Activated CD4-positive, alpha-beta T cell treated with anti-CD3 and anti-CD28 coated beads, Interleukin-2, amount 10 ng/mL, durations not matched to agents 7 days and 5 days (primary cell): ENCODE measurements at regions not wholly inside any gene's neighbourhood (a gene's known extent, or its start where the extent isn't known, plus 50 kb on each side); places are given as distances from the start of the nearest gene placed in this dataset.

ENCODE experiments used
- CTCF ChIA-PET: fragments of 350-600 bp; sonication (Branson Sonifier 250); formaldehyde crosslinking; loops from one replicate; lab custom pipeline; 2021; ENCODE audit warnings: antibody characterized with exemption; lab: Charles Lee
- POLR2A ChIA-PET: fragments of 350-600 bp; sonication (Branson Sonifier 250); formaldehyde crosslinking; loops from one replicate; lab custom pipeline; 2021; ENCODE audit warnings: antibody characterized with exemption; lab: Charles Lee
- DNase-seq: peaks from one replicate; pipeline ENCODE4 v3.0.0-alpha.2; 2020
- H3K27ac Mint-ChIP-seq: one replicate; pipeline ENCODE4 v1.8.0; 2021; ENCODE audit warnings: mild to moderate bottlenecking, moderate library complexity, mixed read lengths
- H3K27me3 Mint-ChIP-seq: one replicate; pipeline ENCODE4 v1.8.0; 2021; ENCODE audit warnings: mixed read lengths
- H3K36me3 Mint-ChIP-seq: one replicate; pipeline ENCODE4 v1.8.0; 2021; ENCODE audit warnings: low read depth, mixed read lengths
- H3K4me1 Mint-ChIP-seq: one replicate; pipeline ENCODE4 v1.8.0; 2021; ENCODE audit warnings: mixed read lengths
- H3K4me3 Mint-ChIP-seq: one replicate; pipeline ENCODE4 v1.8.0; 2021; ENCODE audit warnings: mild to moderate bottlenecking, moderate library complexity, mixed read lengths
- H3K9me3 Mint-ChIP-seq: one replicate; pipeline ENCODE4 v1.8.0; 2021; ENCODE audit warnings: mixed read lengths

DNA sequence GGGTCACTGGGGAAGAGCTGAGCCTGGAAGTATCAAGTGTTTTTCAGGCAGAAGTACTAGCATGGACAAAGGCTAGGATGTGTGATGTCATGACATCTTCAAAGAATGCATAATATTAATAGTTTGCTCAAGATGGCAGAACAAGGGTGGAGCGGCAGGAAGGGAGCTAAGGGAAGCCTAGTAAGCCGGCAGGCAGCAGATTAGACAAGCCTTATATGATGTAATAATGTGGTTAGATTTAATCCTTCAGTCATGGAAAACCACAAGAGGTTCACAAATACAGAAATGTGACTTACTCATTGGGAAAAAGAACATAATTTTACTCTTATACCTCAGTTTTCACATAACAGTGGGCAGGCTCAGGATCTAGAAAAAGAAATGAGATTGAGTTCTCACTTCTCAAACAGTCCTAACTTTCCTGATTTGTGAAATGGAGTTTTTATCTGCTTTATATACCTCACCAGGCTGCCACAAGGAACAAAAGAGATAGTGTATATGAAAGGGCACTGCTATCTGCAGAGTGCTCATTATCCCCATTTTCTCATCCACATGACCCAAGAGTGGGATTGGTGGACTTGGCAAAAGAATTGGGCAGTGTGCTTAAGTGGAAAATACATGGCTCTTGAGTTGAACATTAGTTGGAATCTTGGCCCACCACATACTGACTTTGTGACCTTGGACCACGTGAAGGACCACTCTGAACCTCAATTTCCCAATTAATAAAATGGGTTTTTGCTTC, 89.1 kb upstream of the LHCGR start:
- Mint-ChIP-seq H3K4me1 (no peaks in the 10 kb centered on the region), H3K27me3 (no peaks in the 10 kb centered on the region), H3K9me3 (no peaks in the 10 kb centered on the region), H3K36me3 (no peaks in the 10 kb centered on the region), H3K4me3 (no peak overlapping the region), H3K27ac (no peak overlapping the region)
- DNase-seq, result no peak
- ChIA-PET POLR2A (no interaction called here), CTCF (interaction anchor here (0.6 kb wide), 1 partner anchor 1485 kb away, joined by 4 read pairs; no protein-coding TSS in a partner anchor)

DNA sequence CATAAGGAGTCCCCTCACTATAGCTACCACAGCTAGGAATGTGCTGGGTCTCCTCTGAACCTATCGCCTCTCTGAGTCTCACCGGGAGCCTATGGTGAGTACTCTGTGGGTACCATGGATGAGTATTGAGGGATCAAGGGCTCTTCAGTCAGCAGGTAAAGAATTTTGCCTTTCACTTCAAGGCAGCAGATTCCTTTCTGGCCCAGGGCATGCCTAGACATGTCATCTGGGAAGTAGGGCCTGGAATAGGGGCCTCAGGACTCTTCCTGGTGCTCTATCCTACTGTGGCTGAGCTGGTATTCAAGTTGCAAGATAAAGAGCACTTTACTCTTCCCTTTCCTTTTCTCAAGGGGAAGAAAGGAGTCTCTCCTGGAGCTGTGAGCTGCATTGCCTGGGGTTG, 85.6 kb upstream of the LHCGR start:
- no peaks in the 10 kb centered on the region for H3K36me3 Mint-ChIP-seq
- ChIA-PET CTCF (no interaction called here), POLR2A (no interaction called here)
- no peak for DNase-seq
- no peaks in the 10 kb centered on the region for H3K27me3 Mint-ChIP-seq
- no peak overlapping the region for H3K27ac Mint-ChIP-seq
- H3K4me1 Mint-ChIP-seq, result no peaks in the 10 kb centered on the region
- H3K9me3 Mint-ChIP-seq, result no peaks in the 10 kb centered on the region
- H3K4me3 Mint-ChIP-seq, result no peak overlapping the region

DNA sequence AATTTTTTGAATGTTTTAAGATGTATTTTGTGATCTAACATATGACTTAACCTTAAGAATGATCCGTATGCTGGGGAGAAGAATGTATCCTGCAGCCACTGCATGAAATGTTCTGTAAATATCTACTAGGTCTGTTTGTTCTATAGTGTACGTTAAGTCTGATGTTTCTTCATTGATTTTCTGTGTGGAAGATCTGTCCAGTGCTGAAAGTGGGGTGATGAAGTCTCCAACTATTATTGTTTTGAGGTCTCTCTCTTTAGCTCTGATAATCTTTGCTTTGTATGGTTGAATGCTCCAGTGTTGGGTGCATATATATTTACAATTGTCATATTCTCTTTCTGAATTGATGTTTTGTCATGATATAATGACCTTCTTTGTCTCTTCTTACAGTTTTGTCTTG, 82.5 kb upstream of the LHCGR start:
- Mint-ChIP-seq H3K27me3 (no peaks in the 10 kb centered on the region), H3K27ac (no peak overlapping the region)

DNA sequence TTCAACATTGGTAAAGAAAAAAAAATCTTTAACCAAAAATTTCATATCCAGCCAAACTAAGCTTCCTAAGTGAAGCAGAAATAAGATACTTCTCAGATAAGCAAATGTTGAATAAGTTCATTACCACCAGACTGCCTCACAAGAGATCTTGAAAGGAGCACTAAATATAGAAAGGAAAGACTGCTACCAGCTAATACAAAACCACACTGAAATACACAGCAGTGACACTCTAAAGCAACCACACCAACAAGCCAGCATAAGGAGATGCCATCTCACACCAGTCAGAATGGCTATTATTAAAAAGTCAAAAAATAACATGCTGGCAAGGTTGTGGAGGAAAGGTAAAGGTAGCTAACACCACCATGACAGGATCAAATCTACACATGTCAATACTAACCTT, 74.0 kb upstream of the LHCGR start:
- ChIA-PET CTCF (no interaction called here), POLR2A (no interaction called here)
- no peak overlapping the region for H3K4me3 Mint-ChIP-seq
- DNase-seq, result no peak
- H3K27me3 Mint-ChIP-seq, result no peaks in the 10 kb centered on the region
- no peaks in the 10 kb centered on the region for H3K4me1 Mint-ChIP-seq
- H3K9me3 Mint-ChIP-seq, result peaks cover 4% of the 10 kb centered on the region
- no peak overlapping the region for H3K27ac Mint-ChIP-seq
- H3K36me3 Mint-ChIP-seq, result no peaks in the 10 kb centered on the region

More for the DNA sequence above, 82.5 kb upstream of the LHCGR start:
- Mint-ChIP-seq H3K4me1 (no peaks in the 10 kb centered on the region), H3K36me3 (no peaks in the 10 kb centered on the region), H3K9me3 (peaks cover 4% of the 10 kb centered on the region), H3K4me3 (no peak overlapping the region)
- no peak for DNase-seq
- ChIA-PET POLR2A (no interaction called here), CTCF (no interaction called here)

DNA sequence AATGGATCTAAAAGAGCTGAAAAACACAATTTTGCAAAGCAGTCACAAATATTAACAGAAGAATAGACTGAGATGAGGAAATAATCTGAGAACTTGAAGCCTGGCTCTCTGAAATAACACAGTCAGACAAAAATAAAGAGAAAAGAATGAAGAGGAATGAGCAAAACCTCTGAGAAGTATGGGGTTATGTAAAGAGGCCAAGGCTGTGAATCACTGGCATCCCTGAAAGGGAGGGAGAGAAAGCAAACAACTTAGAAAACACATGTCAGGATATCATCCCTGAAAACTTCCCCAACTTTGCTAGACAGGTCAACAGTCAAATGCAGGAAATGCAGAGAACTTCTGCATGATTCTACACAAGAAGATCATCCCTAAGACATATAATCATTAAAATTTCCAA, 73.5 kb upstream of the LHCGR start:
- H3K27me3 Mint-ChIP-seq, result no peaks in the 10 kb centered on the region

DNA sequence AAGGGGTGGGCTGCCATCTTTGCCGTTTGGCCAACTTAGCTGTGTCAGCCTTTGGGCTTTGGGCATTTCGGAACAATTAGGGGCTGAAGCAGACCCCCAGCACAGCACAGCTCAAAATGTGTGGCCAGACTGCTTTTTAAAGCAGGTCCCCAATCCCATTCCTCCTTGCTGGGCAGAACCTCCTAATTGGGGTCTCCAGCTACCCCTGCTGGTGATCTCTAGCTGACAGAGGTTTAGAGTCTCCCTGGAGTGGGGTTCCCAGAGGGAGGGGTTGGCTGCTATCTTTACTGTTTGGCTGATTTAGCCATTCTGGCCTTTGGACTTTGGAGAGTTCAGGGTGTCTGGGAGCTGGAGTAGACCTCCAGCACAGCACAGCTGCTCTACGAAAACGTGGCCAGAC, 71.5 kb upstream of the LHCGR start:
- no peak overlapping the region for H3K27ac Mint-ChIP-seq
- CTCF ChIA-PET, result no interaction called here
- no peak overlapping the region for H3K4me3 Mint-ChIP-seq
- H3K27me3 Mint-ChIP-seq, result no peaks in the 10 kb centered on the region
- DNase-seq, result no peak
- no peaks in the 10 kb centered on the region for H3K9me3 Mint-ChIP-seq
- H3K4me1 Mint-ChIP-seq, result no peaks in the 10 kb centered on the region
- no peaks in the 10 kb centered on the region for H3K36me3 Mint-ChIP-seq
- POLR2A ChIA-PET, result no interaction called here

More for the DNA sequence above, 73.5 kb upstream of the LHCGR start:
- Mint-ChIP-seq H3K36me3 (no peaks in the 10 kb centered on the region), H3K4me1 (no peaks in the 10 kb centered on the region), H3K27ac (no peak overlapping the region), H3K4me3 (no peak overlapping the region), H3K9me3 (peaks cover 2% of the 10 kb centered on the region)
- DNase-seq, result no peak
- ChIA-PET CTCF (no interaction called here), POLR2A (no interaction called here)

DNA sequence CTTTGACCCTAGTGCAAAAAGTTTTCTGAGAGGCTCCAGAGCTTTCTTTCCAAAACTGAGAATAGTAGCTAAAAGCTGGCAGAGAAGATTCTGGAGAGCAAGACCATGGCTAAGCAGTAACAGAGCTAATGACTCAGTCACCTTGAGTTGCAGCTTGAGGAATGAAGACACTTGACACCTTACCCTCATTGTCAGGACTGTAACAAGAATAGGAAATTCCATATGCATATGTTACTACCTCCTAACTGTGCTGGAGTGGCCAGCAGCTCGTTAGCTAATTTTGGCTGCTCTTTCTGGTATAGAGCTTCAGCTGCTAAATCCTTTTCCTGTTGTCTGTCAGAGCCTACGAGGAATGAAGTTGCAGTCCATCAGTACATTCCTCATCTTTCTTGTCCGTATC, 68.6 kb upstream of the LHCGR start:
- Mint-ChIP-seq H3K27ac (no peak overlapping the region), H3K36me3 (no peaks in the 10 kb centered on the region), H3K9me3 (no peaks in the 10 kb centered on the region), H3K4me3 (no peak overlapping the region), H3K27me3 (no peaks in the 10 kb centered on the region), H3K4me1 (no peaks in the 10 kb centered on the region)
- ChIA-PET POLR2A (no interaction called here), CTCF (interaction anchor here (1.5 kb wide), 1 partner anchor 22 kb away, joined by 4 read pairs; no protein-coding TSS in a partner anchor)
- no peak for DNase-seq

DNA sequence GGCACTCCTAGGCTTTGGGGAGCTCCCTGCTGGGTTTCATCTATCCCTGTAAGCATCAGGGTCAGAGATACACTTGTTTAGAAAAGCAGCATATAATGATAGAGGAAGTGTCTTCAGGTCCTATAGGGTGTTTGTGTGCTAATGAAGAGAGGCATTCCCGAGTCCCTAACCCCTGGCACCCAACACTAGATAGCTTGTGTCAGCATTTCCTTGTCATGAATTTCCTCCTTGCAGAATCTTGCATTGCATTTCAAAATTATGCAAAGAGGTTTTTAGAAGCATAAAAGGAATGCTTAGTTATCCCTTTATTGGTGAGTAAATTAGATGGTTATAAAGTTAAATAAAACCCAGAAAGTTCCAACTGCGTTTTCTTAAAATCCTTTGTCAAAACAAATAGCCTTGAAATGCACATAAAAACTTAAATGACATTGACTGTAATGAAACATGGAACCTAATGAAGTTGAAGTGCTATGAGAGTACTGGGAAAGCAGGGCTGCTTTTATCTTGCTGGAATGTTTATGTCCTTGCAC, 63.7 kb upstream of the LHCGR start:
- no peaks in the 10 kb centered on the region for H3K36me3 Mint-ChIP-seq
- no peaks in the 10 kb centered on the region for H3K4me1 Mint-ChIP-seq
- H3K4me3 Mint-ChIP-seq, result no peak overlapping the region
- no peaks in the 10 kb centered on the region for H3K27me3 Mint-ChIP-seq
- CTCF ChIA-PET, result no interaction called here
- no peak for DNase-seq
- POLR2A ChIA-PET, result no interaction called here
- no peak overlapping the region for H3K27ac Mint-ChIP-seq
- H3K9me3 Mint-ChIP-seq, result no peaks in the 10 kb centered on the region

DNA sequence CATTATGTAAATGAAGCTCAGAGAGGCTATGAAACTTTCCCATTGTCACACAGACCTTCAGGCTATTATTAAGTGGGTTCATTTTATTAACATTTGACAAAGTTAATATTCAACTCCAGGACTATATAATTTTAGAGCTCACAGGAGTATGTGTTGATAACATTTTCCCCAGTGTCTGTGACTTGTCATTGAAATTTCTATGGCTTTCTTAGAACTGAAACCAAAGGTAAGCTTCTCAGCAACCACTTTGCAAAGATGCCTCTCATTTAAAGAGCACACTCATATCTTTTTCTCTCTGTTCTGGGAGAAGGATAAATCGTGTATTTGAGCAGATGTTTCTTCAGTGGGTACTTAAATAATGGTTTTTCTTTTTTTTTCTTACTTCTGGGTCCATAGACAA, 61.8 kb upstream of the LHCGR start:
- H3K4me1 Mint-ChIP-seq, result no peaks in the 10 kb centered on the region
- DNase-seq, result no peak
- ChIA-PET CTCF (no interaction called here), POLR2A (no interaction called here)
- no peaks in the 10 kb centered on the region for H3K36me3 Mint-ChIP-seq
- no peaks in the 10 kb centered on the region for H3K9me3 Mint-ChIP-seq
- no peak overlapping the region for H3K27ac Mint-ChIP-seq
- H3K4me3 Mint-ChIP-seq, result no peak overlapping the region
- H3K27me3 Mint-ChIP-seq, result no peaks in the 10 kb centered on the region

DNA sequence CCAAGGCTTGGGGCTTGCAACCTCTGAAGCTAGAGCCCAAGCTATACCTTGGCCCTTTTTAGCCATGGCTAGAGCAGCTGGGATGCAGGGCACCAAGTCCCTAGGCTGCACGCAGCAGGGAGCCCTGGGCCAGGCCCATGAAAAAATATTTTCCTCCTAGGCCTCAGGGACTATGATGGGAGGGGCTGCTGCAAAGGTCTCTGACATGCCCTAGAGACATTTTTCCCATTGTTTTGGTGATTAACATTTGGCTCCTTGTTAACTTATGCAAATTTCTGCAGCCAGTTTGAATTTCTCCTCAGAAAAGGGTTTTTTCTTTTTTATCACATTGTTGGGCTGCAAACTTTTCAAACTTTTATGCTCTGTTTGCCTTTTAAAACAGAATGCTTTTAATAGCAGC, 56.9 kb upstream of the LHCGR start:
- ChIA-PET CTCF (no interaction called here), POLR2A (no interaction called here)
- H3K27me3 Mint-ChIP-seq, result no peaks in the 10 kb centered on the region
- no peak overlapping the region for H3K4me3 Mint-ChIP-seq
- no peaks in the 10 kb centered on the region for H3K9me3 Mint-ChIP-seq
- no peak overlapping the region for H3K27ac Mint-ChIP-seq
- no peaks in the 10 kb centered on the region for H3K4me1 Mint-ChIP-seq
- no peaks in the 10 kb centered on the region for H3K36me3 Mint-ChIP-seq
- DNase-seq, result no peak

DNA sequence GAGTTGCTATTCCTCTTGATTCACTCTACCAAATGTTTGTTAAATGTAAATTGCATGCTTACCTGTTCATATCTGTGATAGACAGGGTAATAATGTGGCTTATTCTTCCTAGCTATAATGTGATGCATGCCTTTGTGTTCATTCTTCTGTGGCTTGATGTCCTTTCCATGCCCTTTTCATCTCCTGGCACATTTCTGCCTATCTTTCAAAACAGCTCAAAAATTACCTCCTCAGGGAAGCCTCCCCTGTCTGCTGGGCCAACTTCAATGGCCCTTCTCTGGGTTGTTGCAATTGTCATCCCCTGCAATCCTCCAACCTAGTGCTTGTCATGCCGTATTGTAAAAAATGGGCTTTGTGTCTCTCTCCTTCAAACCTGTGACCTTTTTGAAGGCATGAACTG, 52.8 kb upstream of the LHCGR start:
- Mint-ChIP-seq H3K36me3 (no peaks in the 10 kb centered on the region), H3K4me3 (no peak overlapping the region), H3K27ac (no peak overlapping the region), H3K27me3 (no peaks in the 10 kb centered on the region), H3K9me3 (no peaks in the 10 kb centered on the region), H3K4me1 (no peaks in the 10 kb centered on the region)
- ChIA-PET CTCF (no interaction called here), POLR2A (no interaction called here)
- no peak for DNase-seq
